GM06990 (cell line): ENCODE measurements at regions not wholly inside any gene's neighbourhood (a gene's known extent, or its start where the extent isn't known, plus 50 kb on each side); places are given as distances from the start of the nearest gene placed in this dataset.

Experiments used
- DNase-seq: peaks from one replicate; pipeline ENCODE4 v3.0.0-alpha.2; 2011; ENCODE audit not compliant: insufficient read length; ENCODE audit errors: extremely low read depth
- H3K27me3 ChIP-seq: replicated peaks from 2 replicates; pipeline ENCODE4 v1.6.0; 2011; ENCODE audit warnings: low read length; ENCODE audit not compliant: control insufficient read depth, insufficient read depth
- H3K36me3 ChIP-seq: 2 replicates; pipeline ENCODE4 v1.5.1; 2011; ENCODE audit warnings: low read length; ENCODE audit not compliant: control insufficient read depth, insufficient read depth
- H3K4me3 ChIP-seq: replicated peaks from 2 replicates; pipeline ENCODE4 v1.5.1; 2011; ENCODE audit warnings: low read depth, mild to moderate bottlenecking, control low read depth, low read length
- CTCF ChIP-seq: IDR thresholded peaks from 2 replicates; pipeline ENCODE4 v1.5.1; 2011; ENCODE audit warnings: low read length, control low read depth, mild to moderate bottlenecking, inconsistent platforms; ENCODE audit not compliant: insufficient read depth, poor library complexity, severe bottlenecking

- no peak overlapping the region for H3K4me3 ChIP-seq
- no peak for TF ChIP-seq CTCF
- no peaks in the 10 kb centered on the region for H3K27me3 ChIP-seq
- no peaks in the 10 kb centered on the region for H3K36me3 ChIP-seq
- DNase-seq: no peak
These were observed 50.1 kb upstream of the FBXL17 start for GRCh38 chr5:108432024-108432423.
